Left renal pelvis (tissue), 4 donors: ENCODE measurements at regions not wholly inside any gene's neighbourhood (a gene's known extent, or its start where the extent isn't known, plus 50 kb on each side); places are given as distances from the start of the nearest gene placed in this dataset.
"Not testable (repeated sequence)": the region's sequence is repeated elsewhere in the genome, so short reads cannot be mapped to it uniquely, and the experiment has no call there.

Experiments used
- DNase-seq, 4 donors: peaks; one replicate each; pipeline ENCODE4 v3.0.0-alpha.2; 2013; ENCODE audit warnings: low read depth in 4 of 4, low spot score in 3 of 4

DNA sequence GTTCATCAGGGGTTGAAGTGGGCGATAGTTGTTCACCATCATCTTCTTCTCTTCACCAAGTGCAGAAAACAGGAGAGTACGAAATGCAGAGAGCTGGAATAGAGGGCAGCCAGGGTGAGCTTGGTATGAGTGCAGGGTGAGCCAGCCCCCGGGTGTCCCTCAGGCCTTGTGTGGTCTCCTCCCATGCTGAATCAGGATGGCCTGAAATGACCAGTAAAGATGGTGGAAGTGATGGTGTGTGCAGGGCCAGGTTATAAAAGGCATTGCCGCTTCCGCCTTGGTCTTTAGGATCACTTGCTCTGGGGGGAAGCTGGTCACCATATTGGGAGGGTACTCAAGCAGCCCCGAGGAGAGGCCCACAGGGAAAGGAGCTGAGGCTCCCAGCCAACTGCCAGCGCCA, 66.4 kb upstream of the METTL9 start:
- not testable (repeated sequence) for DNase-seq

DNA sequence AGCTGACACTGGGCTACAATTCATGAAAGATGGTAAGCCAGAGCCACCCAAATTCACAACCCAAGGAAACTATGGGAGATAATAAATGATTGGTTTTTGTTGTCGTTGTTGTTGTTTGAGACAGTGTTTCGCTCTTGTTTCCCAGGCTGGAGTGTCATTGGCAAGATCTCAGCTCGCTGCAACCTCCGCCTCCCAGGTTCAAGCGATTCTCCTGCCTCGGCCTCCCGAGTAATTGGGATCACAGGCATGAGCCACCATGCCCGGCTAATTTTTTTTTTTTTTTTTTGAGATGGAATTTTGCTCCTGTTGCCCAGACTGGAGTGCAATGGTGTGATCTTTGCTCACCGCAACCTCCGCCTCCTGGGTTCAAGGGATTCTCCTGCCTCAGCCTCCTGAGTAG, 65.9 kb upstream of the METTL9 start:
- not testable (repeated sequence) for DNase-seq

DNA sequence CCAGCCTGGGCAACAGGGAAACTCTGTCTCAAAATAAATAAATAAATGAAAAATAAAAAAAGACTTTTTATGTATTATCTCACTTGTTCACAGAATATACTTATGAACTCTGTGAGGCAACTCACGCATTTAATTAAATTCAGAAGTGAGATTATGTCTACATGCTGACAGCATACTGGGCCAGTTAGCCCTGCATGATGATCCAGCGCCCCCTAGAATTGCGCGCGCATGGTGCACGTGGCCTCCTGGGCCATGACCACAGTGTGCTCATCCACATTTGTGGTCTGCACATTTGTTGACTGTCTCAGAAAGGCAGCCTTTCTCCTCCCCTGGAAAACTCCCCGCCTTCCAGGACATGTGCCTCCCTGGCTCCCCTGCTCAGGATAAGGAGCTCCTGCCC, 64.8 kb upstream of the METTL9 start:
- DNase-seq: not testable (repeated sequence)

DNA sequence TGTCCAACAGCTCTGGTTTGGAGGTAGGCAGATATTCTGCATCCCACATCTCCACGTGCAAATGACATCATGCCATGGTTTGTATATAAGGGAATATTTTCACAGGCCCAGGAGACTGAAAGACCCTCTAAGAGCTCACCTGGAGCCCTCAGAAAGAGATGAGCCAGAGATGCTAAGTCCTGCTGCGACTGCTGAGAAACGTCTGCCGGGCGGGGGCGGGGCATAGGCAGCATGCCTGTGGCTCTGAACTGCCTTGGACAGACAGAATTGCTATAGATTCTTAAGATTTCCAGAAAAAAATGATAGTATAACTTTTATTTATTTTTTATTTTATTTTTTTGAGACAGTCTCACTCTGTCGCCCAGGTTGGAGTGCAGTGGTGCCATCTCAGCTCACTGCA, 64.2 kb upstream of the METTL9 start:
- DNase-seq: not testable (repeated sequence)

DNA sequence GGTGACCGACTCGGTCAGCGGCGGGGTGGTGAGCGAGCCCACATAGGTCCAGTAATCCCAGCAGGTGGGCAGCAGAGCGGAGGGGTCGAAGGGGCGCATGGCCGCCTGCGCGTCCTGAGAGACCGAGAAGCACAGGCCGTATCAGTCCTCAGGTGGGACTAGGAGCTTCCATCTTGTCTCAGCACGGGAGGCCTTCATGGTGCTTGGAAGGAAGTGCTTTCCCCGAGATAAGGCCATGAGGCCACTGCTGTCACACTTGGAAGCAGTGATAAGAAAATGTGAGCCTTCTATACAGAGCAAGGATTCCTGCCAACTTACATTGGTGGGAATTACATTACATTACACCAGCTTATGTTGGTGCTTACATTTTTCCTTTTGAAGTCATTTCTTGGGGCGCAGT, 62.6 kb upstream of the METTL9 start:
- not testable (repeated sequence) for DNase-seq

DNA sequence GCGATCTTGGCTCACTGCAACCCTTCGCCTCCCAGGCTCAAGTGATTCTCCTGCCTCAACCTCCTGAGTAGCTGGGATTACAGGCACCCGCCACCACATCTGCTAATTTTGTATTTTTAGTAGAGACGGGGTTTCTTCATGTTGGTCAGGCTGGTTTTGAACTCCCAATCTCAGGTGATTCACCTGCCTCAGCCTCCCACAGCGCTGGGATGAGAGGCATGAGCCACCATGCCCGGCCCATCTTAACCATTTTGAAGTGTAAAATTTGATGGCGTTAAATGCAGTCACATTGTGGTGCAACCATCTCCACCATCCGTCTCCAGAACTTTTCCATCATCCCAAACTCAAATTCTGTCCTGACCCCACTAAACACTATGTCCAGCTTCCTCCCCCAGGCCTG, 61.8 kb upstream of the METTL9 start:
- not testable (repeated sequence) for DNase-seq

DNA sequence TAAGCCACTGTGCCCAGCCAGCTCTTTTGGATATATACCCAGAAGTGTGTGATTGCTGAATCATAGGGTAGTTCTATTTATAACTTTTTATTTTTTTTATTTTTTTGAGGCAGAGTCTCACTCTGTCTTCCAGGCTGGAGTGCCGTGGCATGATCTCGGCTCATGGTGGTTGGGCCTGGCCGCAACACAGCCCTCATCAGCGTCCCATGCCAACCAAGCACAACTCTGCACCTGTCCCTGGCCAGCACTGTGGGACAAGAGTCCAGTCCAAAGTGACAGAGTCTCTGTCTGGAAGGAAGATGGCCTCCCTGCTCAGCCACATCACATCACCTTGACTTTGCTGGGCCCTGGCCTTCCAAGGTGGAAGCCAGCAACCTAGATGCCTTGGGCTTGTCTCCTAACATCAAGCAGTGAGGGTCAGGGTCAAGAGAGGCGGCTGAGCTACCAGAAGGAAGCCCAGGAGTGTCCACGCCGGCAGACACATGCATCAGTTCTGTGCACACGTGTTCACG, 60.2 kb upstream of the METTL9 start:
- DNase-seq: not testable (repeated sequence)

DNA sequence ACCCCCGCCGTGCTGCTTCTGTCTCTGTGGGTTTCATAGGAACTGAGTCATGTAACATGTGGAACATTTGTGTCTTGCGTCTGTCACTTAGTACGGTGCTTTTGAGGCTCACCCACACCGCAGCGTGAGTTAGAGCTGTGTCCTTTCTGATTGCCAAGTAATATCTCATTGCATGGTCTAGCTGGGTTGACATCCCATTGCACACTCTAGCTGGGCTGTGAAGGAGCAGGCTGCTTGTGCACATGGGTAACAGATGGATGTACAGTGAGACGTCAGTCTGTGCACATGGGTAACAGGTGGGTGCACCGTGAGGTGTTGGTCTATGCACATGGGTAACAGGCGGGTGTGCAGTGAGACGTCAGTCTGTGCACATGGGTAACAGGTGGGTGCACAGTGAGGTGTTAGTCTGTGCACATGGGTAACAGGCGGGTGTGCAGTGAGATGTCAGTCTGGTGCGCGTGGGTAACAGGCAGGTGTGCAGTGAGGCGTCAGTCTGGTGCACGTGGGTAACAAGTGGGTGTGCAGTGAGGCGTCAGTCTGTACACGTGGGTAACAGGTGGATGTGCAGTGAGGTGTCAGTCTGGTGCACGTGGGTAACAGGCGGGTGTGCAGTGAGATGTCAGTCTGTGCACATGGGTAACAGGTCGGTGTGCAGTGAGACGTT, 58.5 kb upstream of the METTL9 start:
- DNase-seq: not testable (repeated sequence)

DNA sequence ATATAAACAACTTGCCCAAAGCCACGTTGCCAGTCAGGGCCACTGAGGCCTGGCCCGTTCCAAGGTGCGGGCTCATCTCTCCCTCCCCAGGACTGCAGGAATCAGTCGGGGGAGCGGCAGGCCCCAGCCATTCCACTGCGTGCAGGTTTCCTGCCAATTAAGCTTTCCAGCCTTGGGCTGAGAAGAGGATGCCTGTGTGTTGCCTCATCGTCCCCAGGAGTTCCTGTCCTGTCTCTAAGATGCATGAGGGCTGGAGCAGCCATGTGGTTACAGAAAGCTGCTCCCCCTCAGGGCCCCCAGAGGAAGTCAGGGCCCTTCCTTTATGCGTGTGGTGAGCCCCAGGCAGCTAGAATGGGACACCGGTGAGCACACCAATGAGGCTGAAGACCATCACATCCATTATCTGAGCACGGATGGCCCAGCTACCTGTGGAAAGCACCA, 57.7 kb upstream of the METTL9 start:
- not testable (repeated sequence) for DNase-seq

DNA sequence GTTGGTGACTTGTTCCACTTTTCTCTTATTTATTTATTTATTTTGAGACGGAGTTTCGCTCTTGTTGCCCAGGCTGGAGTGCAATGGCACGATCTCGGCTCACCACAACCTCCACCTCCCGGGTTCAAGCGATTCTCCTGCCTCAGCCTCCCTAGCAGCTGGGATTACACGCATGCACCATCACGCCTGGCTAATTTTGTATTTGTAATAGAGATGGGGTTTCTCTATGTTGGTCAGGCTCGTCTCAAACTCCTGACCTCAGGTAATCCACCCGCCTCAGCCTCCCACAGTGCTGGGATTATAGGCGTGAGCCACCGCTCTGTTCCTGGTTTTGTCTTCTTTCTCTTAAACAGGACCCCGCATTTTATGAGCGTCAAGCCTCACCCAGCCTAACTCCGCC, 57.3 kb upstream of the METTL9 start:
- not testable (repeated sequence) for DNase-seq

DNA sequence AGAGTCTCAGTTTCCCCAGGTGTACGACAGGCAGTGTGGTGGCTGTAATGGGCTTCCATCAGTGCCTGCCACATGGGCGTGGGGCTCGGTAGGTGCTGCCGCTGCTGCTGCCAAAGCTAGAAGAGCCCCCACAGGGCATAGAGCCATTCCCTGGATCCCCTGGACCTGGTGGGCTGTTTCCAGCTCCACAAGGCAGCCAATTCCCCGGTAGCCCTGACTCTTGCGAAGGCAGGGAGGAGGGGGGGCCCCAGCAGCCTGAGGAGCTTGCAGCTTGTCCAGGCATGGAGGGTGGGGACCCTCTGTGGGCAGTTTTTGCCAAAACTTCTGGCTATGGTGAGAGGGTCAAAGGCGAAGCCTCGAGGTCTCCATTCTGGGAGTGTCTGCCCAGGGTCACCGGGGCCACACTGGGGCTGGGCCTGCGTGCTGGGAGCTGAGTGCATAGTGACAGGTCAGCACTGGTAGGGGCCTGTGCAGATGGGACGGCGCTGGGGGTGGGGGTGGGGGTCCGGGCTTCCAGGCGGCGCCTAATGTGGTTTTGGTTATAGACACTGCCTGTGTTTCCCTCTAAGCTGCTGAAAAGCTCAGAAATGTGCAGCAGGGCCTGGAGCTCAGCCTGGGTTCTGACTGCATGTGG, 56.8 kb upstream of the METTL9 start:
- not testable (repeated sequence) for DNase-seq

DNA sequence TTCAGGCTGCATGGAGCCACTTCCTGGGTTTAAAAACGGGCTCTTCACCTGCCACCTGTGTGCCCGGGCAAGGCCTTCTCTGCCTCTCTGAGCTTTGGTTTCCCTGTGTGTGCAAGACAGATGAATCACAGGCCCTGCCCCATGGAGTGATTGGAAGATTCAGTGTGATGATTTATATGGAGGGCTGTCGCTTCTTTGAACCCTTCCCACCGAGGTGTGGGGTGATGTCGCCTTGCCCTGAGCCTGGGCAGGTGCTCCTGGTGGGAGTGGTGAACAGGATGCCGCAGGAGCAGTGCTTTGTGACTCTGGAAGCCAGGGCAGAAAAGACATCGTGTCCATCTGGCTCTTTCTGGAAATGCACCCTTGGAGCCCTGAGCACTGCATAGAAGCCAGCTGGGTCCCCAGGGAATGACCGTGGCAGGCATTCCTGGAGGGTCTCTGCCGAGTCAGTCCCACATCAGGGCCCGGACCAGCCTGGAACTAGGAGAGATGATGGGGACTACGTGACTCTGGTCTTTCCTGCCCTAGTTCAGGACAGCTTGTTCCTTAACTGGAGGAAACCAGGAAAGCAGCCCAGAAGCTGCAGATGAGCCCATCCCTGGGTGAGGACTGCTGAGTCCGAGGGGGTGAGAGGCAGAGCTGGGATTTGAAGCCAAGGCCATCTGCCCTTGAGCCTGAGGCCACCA, 56.1 kb upstream of the METTL9 start:
- DNase-seq: not testable (repeated sequence)

DNA sequence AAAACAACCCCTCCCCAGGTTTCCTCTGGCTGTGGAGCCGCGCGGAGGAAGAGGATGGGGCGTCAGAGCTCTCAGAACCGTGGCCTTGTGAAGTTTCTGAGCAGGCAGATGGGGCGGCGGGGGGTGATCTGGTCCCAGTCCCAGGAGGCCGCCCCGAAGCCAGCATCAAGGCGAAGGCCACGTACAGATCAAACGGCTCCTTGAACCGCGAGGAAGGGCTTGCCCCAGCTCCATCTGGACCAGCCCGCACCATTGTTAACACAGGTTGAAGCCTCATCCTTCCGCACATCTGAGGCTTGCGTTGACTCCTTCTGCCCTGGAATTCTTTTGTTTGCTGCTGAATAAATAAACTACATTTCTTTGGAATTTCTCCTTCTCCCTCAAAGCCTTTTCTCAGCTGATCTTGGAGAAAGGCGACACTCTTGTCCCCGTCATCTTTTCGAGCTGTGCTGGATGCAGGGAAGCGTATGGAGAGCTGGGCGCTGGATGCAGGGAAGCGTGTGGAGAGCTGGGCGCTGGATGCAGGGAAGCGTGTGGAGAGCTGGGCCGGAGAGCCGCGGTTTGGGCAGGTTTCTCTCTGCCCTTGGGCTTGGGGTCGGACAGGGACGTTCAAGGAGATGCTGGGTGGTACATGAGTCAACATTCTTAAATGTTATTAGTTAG, 53.6 kb upstream of the METTL9 start:
- not testable (repeated sequence) for DNase-seq

DNA sequence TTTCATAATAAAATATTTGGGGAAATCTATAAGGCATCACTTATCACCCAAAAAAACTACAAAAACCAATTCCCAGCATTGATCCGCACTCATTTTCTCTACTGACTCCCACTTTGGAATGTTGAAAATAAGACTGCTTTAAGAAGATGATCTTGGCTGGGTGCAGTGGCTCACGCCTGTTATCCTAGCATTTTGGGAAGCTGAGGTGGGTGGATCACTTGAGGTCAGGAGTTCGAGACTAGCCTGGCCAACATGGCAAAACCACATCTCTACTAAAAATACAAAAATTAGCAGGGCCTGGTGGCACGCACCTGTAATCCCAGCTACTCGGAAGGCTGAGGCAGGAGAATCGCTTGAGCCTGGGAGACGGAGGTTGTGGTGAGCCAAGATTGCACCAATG, 50.0 kb upstream of the METTL9 start:
- DNase-seq: not testable (repeated sequence)
